H9 (cell line): ENCODE measurements at regions not wholly inside any gene's neighbourhood (a gene's known extent, or its start where the extent isn't known, plus 50 kb on each side); places are given as distances from the start of the nearest gene placed in this dataset.

ENCODE experiments used
- DNase-seq: peaks from one replicate; pipeline ENCODE4 v3.0.0-alpha.2; 2017
- H2AFZ ChIP-seq: one replicate; pipeline ENCODE4 v1.6.1; 2013; ENCODE audit warnings: mild to moderate bottlenecking, low read length, control low read depth, moderate library complexity
- H2AK5ac ChIP-seq: 2 replicates; pipeline ENCODE4 v1.6.1; 2013; ENCODE audit warnings: low read length, control low read depth, mixed read lengths; ENCODE audit not compliant: insufficient read length
- H2BK120ac ChIP-seq: one replicate; pipeline ENCODE4 v1.6.1; 2013; ENCODE audit warnings: low read depth, mild to moderate bottlenecking, low read length, control low read depth, inconsistent platforms; ENCODE audit not compliant: poor library complexity, severe bottlenecking
- H2BK12ac ChIP-seq: 2 replicates; pipeline ENCODE4 v1.6.1; 2013; ENCODE audit warnings: low read length, control low read depth, mixed read lengths, low read depth; ENCODE audit not compliant: insufficient read length
- H2BK15ac ChIP-seq: 2 replicates; pipeline ENCODE4 v1.6.1; 2013; ENCODE audit warnings: low read depth, low read length, control low read depth
- H2BK20ac ChIP-seq: one replicate; pipeline ENCODE4 v1.6.1; 2013; ENCODE audit warnings: low read depth, mild to moderate bottlenecking, low read length, control low read depth, inconsistent platforms; ENCODE audit not compliant: poor library complexity, severe bottlenecking
- H2BK5ac ChIP-seq: 2 replicates; pipeline ENCODE4 v1.6.1; 2013; ENCODE audit warnings: low read length, control low read depth, mixed read lengths; ENCODE audit not compliant: insufficient read length
- H3K14ac ChIP-seq: 2 replicates; pipeline ENCODE4 v1.6.1; 2013; ENCODE audit warnings: low read length, control low read depth; ENCODE audit not compliant: insufficient read depth
- H3K18ac ChIP-seq: 2 replicates; pipeline ENCODE4 v1.6.1; 2013; ENCODE audit warnings: low read depth, mild to moderate bottlenecking, mixed read lengths, low read length, control low read depth; ENCODE audit not compliant: insufficient read length
- H3K23ac ChIP-seq: 2 replicates; pipeline ENCODE4 v1.6.1; 2013; ENCODE audit warnings: low read length, control low read depth, mixed read lengths, low read depth; ENCODE audit not compliant: insufficient read length
- H3K23me2 ChIP-seq: 2 replicates; pipeline ENCODE4 v1.6.1; 2013; ENCODE audit warnings: low read depth, mild to moderate bottlenecking, mixed read lengths, low read length, control low read depth; ENCODE audit not compliant: insufficient read length, poor library complexity, severe bottlenecking
- H3K27ac ChIP-seq: 2 replicates; pipeline ENCODE4 v1.5.1; 2013; ENCODE audit warnings: low read length, control low read depth, mixed read lengths, low read depth; ENCODE audit not compliant: insufficient read length
- H3K27me3 ChIP-seq: 2 replicates; pipeline ENCODE4 v1.6.1; 2013; ENCODE audit warnings: low read length, control low read depth, inconsistent platforms; ENCODE audit not compliant: insufficient read depth
- H3K4ac ChIP-seq: 2 replicates; pipeline ENCODE4 v1.6.1; 2013; ENCODE audit warnings: low read depth, mild to moderate bottlenecking, control low read depth, inconsistent platforms, low read length, moderate library complexity
- H3K4me1 ChIP-seq: 2 replicates; pipeline ENCODE4 v1.6.1; 2013; ENCODE audit warnings: low read length, control low read depth, inconsistent platforms; ENCODE audit not compliant: insufficient read depth
- H3K4me2 ChIP-seq: 2 replicates; pipeline ENCODE4 v1.6.1; 2013; ENCODE audit warnings: low read length, control low read depth, mixed read lengths; ENCODE audit not compliant: insufficient read length, insufficient read depth
- H3K56ac ChIP-seq: 2 replicates; pipeline ENCODE4 v1.6.1; 2013; ENCODE audit warnings: low read depth, mild to moderate bottlenecking, mixed read lengths, low read length, control low read depth; ENCODE audit not compliant: insufficient read length
- H3K79me1 ChIP-seq: 2 replicates; pipeline ENCODE4 v1.6.1; 2013; ENCODE audit warnings: low read depth, mild to moderate bottlenecking, moderate library complexity, low read length, control low read depth, inconsistent platforms; ENCODE audit not compliant: insufficient read depth, poor library complexity, severe bottlenecking
- H3K79me2 ChIP-seq: 2 replicates; pipeline ENCODE4 v1.6.1; 2013; ENCODE audit warnings: low read length, control low read depth, inconsistent platforms; ENCODE audit not compliant: insufficient read depth
- H3K9ac ChIP-seq: 2 replicates; pipeline ENCODE4 v1.6.1; 2013; ENCODE audit warnings: low read length, control low read depth, mixed read lengths; ENCODE audit not compliant: insufficient read length; ENCODE audit errors: extremely low read depth
- H3K9me3 ChIP-seq: one replicate; pipeline ENCODE4 v1.6.1; 2013; ENCODE audit warnings: low read depth, low read length, inconsistent platforms; ENCODE audit not compliant: control insufficient read depth
- H3T11ph ChIP-seq: one replicate; pipeline ENCODE4 v1.6.1; 2013; ENCODE audit warnings: mild to moderate bottlenecking, low read length, control low read depth, inconsistent platforms
- H4K20me1 ChIP-seq: one replicate; pipeline ENCODE4 v1.6.1; 2013; ENCODE audit not compliant: control insufficient read depth, insufficient read length, insufficient read depth
- H4K5ac ChIP-seq: 2 replicates; pipeline ENCODE4 v1.6.1; 2013; ENCODE audit warnings: low read depth, mild to moderate bottlenecking, mixed read lengths, low read length, control low read depth; ENCODE audit not compliant: insufficient read length
- H4K8ac ChIP-seq: replicated peaks from 2 replicates; pipeline ENCODE4 v1.6.1; 2013; ENCODE audit warnings: low read length, control low read depth, mixed read lengths, low read depth; ENCODE audit not compliant: insufficient read length
- H4K91ac ChIP-seq: 2 replicates; pipeline ENCODE4 v1.6.1; 2013; ENCODE audit warnings: low read depth, mild to moderate bottlenecking, moderate library complexity, mixed read lengths, low read length, control low read depth; ENCODE audit not compliant: insufficient read length
- H3K27ac Mint-ChIP-seq, 3 experiments: 2 replicates in 2 of 3; 3 replicates in 1 of 3; pipeline ENCODE4 v1.8.0; 2020 to 2021; ENCODE audit warnings: mixed read lengths in 3 of 3, mild to moderate bottlenecking in 1 of 3, moderate library complexity in 1 of 3
- H3K27me3 Mint-ChIP-seq: 2 replicates; pipeline ENCODE4 v1.8.0; 2021; ENCODE audit warnings: low read depth, mild to moderate bottlenecking, moderate library complexity, mixed read lengths
- H3K36me3 Mint-ChIP-seq, 3 experiments: 2 replicates in 2 of 3; 3 replicates in 1 of 3; pipeline ENCODE4 v1.8.0; 2020 to 2021; ENCODE audit warnings: low read depth in 3 of 3, mixed read lengths in 3 of 3; ENCODE audit not compliant: insufficient read depth in 1 of 3
- H3K4me1 Mint-ChIP-seq, 2 experiments: 2 replicates each; pipeline ENCODE4 v1.8.0; 2020; ENCODE audit warnings: mixed read lengths in 2 of 2
- H3K4me3 Mint-ChIP-seq, 2 experiments: 2 replicates in 1 of 2; 3 replicates in 1 of 2; pipeline ENCODE4 v1.8.0; 2020 to 2021; ENCODE audit warnings: mild to moderate bottlenecking in 2 of 2, mixed read lengths in 2 of 2, moderate library complexity in 1 of 2
- H3K9me3 Mint-ChIP-seq, 2 experiments: 2 replicates in 1 of 2; 3 replicates in 1 of 2; pipeline ENCODE4 v1.8.0; 2020; ENCODE audit warnings: mild to moderate bottlenecking in 2 of 2, mixed read lengths in 2 of 2, moderate library complexity in 1 of 2
- whole genome bisulfite sequencing: extraction: QIAGEN DNeasy Blood & Tissue Kit; methylation state at CpG from one replicate; pipeline ENCODE4 v1.1.7; 2013; ENCODE audit warnings: missing lambda C conversion rate, low lambda C conversion rate, mixed read lengths; ENCODE audit not compliant: insufficient read length; ENCODE audit errors: extremely low coverage; 5-methylcytosine and 5-hydroxymethylcytosine counted together
- TF ChIP-seq, protein P1 (sequence below): fragments of 200-600 bp; sonication (generic); conservative IDR thresholded peaks from 3 replicates; pipeline ENCODE4 v1.8.0; 2021; ENCODE audit warnings: antibody characterized with exemption, mild to moderate bottlenecking

DNA sequence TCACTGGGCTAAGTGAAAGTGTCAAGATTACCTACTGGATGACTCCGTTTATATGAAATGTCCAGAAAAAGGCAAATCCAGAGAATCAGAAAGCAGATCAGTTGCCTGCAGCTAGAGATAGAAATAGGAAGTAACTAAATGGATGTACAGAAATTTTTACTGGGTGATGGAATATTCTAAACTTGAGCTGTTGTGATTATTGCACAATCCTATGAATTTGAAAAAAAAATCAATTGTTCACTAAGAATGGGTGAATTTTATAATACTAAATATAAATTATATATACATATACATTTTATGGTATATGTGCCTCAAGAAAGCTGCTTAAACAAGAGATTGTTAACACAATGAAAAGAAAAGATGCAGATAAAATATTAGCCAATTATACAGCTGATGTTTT is 181.1 kb upstream of the C16orf82 start:
- TF ChIP-seq, protein P1, sequence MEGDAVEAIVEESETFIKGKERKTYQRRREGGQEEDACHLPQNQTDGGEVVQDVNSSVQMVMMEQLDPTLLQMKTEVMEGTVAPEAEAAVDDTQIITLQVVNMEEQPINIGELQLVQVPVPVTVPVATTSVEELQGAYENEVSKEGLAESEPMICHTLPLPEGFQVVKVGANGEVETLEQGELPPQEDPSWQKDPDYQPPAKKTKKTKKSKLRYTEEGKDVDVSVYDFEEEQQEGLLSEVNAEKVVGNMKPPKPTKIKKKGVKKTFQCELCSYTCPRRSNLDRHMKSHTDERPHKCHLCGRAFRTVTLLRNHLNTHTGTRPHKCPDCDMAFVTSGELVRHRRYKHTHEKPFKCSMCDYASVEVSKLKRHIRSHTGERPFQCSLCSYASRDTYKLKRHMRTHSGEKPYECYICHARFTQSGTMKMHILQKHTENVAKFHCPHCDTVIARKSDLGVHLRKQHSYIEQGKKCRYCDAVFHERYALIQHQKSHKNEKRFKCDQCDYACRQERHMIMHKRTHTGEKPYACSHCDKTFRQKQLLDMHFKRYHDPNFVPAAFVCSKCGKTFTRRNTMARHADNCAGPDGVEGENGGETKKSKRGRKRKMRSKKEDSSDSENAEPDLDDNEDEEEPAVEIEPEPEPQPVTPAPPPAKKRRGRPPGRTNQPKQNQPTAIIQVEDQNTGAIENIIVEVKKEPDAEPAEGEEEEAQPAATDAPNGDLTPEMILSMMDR: no peak
- Histone ChIP-seq H3K27ac (no peak overlapping the region), H4K20me1 (no peaks in the 10 kb centered on the region), H4K5ac (no peak overlapping the region), H4K8ac (no peak overlapping the region), H3K18ac (no peak overlapping the region), H2BK120ac (no peak overlapping the region), H3K14ac (no peak overlapping the region), H3K79me2 (no peaks in the 10 kb centered on the region), H2BK5ac (no peak overlapping the region), H3K9ac (no peak overlapping the region), H3K79me1 (no peaks in the 10 kb centered on the region), H3K9me3 (no peaks in the 10 kb centered on the region), H3T11ph (no peak overlapping the region), H2BK20ac (no peak overlapping the region), H2BK15ac (no peak overlapping the region), H3K4me2 (no peak overlapping the region), H2BK12ac (no peak overlapping the region), H3K23ac (no peak overlapping the region), H3K23me2 (no peaks in the 10 kb centered on the region), H2AK5ac (no peak overlapping the region), H4K91ac (no peak overlapping the region), H3K4ac (no peak overlapping the region), H3K27me3 (no peaks in the 10 kb centered on the region), H3K4me1 (no peaks in the 10 kb centered on the region), H2AFZ (no peak overlapping the region), H3K56ac (no peak overlapping the region)
- H3K27me3 Mint-ChIP-seq: peaks cover 4% of the 10 kb centered on the region
- peaks cover 10% of the 10 kb centered on the region in 2 experiments for H3K9me3 Mint-ChIP-seq
- peaks cover 0 to 6% (median 0%) of the 10 kb centered on the region in 3 experiments; a peak in 3 of 7 replicates for H3K36me3 Mint-ChIP-seq
- H3K4me1 Mint-ChIP-seq: no peaks in the 10 kb centered on the region
- no peak overlapping the region for H3K4me3 Mint-ChIP-seq
- DNase-seq: no peak
- no CpG with 5 or more reads among the region's 1 CpG for WGBS
- H3K27ac Mint-ChIP-seq: no peak overlapping the region
